ENCODE measurements at regions not wholly inside any gene's neighbourhood (a gene's known extent, or its start where the extent isn't known, plus 50 kb on each side); places are given as distances from the start of the nearest gene placed in this dataset.

DNA sequence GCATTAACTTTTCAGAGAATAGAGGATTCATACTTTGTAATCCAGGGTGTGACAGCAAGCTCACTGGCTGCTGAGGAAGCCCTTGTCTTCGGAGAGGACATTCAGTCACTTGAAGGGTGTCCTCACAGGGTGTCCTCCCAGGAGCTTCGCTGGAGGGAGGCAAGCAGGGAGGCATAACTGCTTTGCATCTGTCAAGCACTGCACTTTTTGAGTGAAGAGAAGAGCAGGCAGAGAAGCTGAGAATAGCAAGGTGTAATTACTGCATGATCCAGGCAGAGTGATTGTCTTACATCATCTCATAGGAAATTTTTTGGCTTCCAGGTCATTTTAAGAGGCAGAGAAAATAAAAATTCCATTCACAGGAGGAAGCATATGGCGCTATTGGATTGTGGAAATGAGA, 232.5 kb upstream of the ZP4 start:
- DNase-seq (ENCODE audit: low read depth, low spot score), result no peak

GRCh38 chr1:238119861-238120260, 229.1 kb upstream of the ZP4 start:
- DNase-seq (ENCODE audit: low read depth, low spot score), result no peak

DNA sequence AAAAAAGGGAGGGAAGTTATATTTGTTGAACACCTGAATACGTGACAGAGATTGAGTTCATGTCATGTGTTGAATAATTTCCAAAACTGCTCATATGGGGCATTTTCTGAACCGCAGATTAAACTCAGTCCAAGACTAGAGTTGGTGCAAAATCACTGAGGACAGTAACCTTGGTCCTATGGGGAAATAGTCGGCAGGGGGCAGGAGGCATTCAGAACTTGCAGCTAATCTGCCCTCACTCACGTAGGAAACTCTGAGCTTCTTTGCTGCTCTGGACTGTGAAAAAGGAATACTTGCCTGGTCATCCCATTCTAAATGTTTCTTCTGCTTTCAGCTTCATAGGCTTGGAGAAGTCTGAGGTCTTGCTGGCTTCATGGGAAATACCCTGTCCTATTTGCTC, 228.3 kb upstream of the ZP4 start:
- DNase-seq (ENCODE audit: low read depth, low spot score), result no peak

GRCh38 chr1:238115852-238116251, 225.1 kb upstream of the ZP4 start:
- no peak for DNase-seq (ENCODE audit: low read depth, low spot score)

- no peak for DNase-seq (ENCODE audit: low read depth, low spot score)
These were observed 222.4 kb upstream of the ZP4 start for GRCh38 chr1:238112952-238113621.

GRCh38 chr1:238111516-238111915, 220.8 kb upstream of the ZP4 start:
- DNase-seq (ENCODE audit: low read depth, low spot score), result no peak

GRCh38 chr1:238111081-238111480, 220.4 kb upstream of the ZP4 start:
- no peak for DNase-seq (ENCODE audit: low read depth, low spot score)

GRCh38 chr1:238108417-238108816, 217.7 kb upstream of the ZP4 start:
- no peak for DNase-seq (ENCODE audit: low read depth, low spot score)

DNA sequence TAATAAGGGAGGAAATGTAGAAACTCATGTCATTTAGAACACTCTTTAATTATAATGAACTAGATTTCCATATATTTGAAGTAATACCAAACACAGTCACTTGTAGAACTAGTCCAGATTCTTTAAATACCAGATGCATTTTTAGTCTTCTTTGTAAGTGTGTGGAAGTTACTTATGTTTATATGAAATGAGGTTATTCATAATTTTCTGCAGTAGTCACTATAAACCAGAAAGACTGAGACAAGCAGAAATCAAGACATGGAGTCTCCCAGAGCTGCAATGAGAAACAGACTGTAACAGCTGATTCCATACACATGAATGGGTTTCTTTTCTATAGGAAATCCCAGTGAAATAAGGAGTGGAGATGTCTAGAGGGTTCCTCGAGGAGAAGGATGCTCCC, 216.6 kb upstream of the ZP4 start:
- no peak for DNase-seq (ENCODE audit: low read depth, low spot score)

GRCh38 chr1:238104752-238105151, 214.0 kb upstream of the ZP4 start:
- DNase-seq (ENCODE audit: low read depth, low spot score), result no peak

- no peak for DNase-seq (ENCODE audit: low read depth, low spot score)
These were observed 211.2 kb upstream of the ZP4 start for GRCh38 chr1:238101923-238102322.

- DNase-seq (ENCODE audit: low read depth, low spot score), result no peak
These were observed 209.1 kb upstream of the ZP4 start for GRCh38 chr1:238099871-238100270.

- no peak for DNase-seq (ENCODE audit: low read depth, low spot score)
These were observed 198.9 kb upstream of the ZP4 start for GRCh38 chr1:238089615-238090014.

DNA sequence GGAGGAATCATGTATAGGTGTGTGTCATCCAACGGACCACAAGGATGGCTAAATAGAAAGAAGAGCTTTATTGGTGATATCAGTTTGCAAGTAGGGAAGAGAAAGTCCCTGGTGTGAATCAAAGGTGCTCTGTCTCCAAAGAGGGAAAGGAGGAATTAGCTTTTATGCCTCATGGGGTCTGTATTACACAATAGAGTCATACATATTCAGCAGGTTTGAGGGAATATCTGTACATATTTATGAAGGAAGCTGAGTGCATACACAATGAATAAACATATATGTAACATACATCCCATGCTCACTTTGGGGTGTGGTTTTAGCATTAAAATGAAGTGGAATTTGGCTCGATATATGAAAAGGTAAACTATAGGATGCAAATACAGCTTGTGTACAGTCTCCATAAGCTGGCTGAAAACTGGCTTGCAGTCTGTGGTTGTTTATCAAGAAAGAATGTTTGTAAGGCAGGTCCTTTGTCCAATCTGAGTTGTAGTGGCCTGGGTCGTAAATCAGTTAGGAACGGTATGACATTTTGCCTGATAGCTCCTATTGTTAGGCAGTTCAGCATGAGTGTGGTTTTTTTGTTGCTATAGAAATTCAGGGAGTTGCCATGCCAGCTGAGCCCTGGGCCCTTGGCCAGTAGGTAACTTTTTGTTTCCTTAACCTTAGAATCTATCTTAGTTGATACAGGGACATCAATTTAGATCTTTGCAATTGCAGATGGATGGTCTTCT, 198.0 kb upstream of the ZP4 start:
- DNase-seq (ENCODE audit: low read depth, low spot score), result no peak

GRCh38 chr1:238073991-238074390, 183.3 kb upstream of the ZP4 start:
- no peak for DNase-seq (ENCODE audit: low read depth, low spot score)

DNA sequence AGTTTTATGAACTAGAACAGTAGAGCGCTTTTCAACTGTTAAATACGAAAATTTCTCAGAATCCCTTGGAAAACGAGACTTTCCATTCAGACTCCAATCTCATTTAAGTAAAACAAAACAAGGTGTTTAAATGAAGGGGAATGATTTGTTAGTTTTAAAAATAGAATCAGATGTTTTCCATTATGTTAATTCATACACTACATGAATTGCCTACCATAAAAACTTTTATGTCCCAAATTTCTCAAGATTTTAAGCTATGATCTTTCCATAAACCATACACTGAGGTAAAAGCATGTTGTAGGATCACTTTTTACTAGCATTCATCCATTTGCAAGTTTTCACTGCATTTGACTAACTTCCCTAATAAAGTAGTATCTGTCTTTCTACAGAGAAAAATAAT, 180.3 kb upstream of the ZP4 start:
- DNase-seq (ENCODE audit: low read depth, low spot score), result no peak

DNA sequence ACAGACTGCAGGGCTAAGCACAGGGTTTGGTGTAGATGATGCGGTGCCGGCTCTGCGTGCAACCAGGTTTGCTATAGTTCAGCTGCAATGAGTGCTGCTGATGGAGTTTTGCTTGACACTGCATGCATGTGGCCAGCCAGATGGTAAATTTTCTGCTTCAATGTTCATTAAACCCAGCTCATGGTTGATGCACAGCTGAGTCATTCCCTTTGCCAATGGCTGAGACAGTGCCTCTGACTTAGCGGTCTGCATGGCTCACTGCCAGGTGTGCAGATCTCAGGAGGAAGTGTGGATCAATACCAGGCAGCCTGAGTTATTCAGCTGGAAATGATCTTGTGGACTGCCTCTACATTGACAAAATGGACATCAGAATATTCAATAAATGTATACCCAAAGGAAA, 172.7 kb upstream of the ZP4 start:
- no peak for DNase-seq (ENCODE audit: low read depth, low spot score)

- no peak for DNase-seq (ENCODE audit: low read depth, low spot score)
These were observed 171.4 kb upstream of the ZP4 start for GRCh38 chr1:238061967-238062613.

- DNase-seq (ENCODE audit: low read depth, low spot score), result no peak
These were observed 169.3 kb upstream of the ZP4 start for GRCh38 chr1:238060061-238060460.

- no peak for DNase-seq (ENCODE audit: low read depth, low spot score)
These were observed 162.0 kb upstream of the ZP4 start for GRCh38 chr1:238052496-238053266.

DNA sequence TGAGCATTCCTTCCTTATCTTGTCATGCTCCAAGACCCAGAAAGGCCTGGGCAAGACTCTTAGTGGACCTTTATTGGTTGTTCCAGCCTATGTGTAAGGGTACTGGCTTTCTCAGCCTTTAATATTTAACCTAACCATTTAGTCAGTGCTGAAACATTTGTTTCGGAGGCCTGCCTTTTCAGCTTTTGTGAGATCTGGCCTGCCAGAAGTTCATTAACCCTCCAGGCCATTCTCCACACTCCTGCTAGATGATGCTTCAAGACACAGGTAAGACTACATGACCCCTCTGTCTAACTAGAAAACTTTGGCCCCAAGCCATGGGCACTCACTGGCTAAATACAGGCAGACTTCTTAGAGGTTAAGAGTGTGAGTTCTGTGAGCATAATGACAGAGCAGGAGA, 138.4 kb upstream of the ZP4 start:
- DNase-seq (ENCODE audit: low read depth, low spot score), result no peak

GRCh38 chr1:238027366-238027765, 136.6 kb upstream of the ZP4 start:
- DNase-seq (ENCODE audit: low read depth, low spot score), result no peak

Data from iPS DF 19.7 (cell line).